ENCODE measurements at regions not wholly inside any gene's neighbourhood (a gene's known extent, or its start where the extent isn't known, plus 50 kb on each side); places are given as distances from the start of the nearest gene placed in this dataset.

DNA sequence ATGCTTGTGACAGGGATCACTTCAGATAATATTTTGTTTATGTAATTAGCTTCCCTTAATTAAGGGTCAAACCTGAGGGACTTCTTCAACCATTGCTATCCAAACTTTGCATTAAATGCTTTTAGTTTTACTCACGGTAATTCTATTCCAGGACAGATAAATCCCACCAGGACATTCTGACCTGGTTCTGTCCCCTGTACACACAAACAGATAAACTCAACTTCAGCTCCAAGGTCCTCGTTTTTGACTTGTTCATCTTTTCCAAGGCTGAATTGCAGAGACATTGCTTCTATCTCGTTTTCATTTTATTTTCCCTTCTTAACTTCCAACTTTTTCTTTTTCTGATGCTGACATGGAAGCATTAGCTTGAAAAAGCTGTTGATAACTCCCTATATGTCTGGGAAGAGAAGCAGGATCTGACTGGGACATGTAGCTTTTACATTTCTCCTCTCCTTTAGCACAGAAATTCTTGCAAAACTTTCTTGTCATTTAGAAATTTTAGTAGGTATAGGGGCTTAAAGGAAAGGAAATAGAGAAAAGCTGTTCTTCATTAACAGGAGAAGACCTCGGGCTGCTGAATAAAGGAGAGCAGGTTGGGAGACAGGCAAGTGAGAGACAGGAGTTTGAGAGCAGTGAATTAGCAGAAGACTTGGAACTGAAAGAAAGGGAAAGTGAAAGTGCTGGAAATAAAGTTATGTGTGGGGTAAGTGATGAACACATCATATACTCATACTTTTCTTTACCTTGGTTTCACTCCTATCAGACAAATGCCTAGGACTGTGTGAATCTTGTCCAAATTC, 231.7 kb upstream of the B3GALT2 start:
- DNase-seq (ENCODE audit: low read depth), result no peak
- no peak for TF ChIP-seq CTCF (IDR thresholded peaks at IDR 0.05; ENCODE audit: control insufficient read depth, insufficient read depth, low read depth, low read length, missing control alignments)
- H3K4me3 ChIP-seq (ENCODE audit: control insufficient read depth, low read depth, low read length), result peak overlapping the region; percentile 20

DNA sequence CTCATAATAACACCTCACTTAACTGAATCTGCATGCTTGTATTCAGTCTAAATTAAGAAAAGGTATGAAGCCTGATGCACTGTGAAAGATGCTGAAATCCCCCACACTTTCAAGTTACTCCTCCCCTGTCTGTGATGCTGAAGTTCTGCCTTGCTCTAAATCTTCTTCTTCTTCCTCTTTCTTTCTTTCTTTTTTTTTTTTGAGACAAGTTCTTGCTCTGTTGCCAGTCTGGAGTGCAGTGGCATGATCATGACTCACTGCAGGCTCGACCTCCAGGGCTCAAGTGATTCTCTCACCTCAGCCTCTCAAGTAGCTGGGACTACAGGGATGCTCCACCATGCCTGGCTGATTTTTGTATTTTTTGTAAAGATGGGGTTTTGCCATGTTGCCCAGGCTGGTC, 231.0 kb upstream of the B3GALT2 start:
- H3K4me3 ChIP-seq (ENCODE audit: control insufficient read depth, low read depth, low read length), result no peak overlapping the region
- TF ChIP-seq CTCF (IDR thresholded peaks at IDR 0.05; ENCODE audit: control insufficient read depth, insufficient read depth, low read depth, low read length, missing control alignments), result no peak
- no peak for DNase-seq (ENCODE audit: low read depth)

GRCh38 chr1:193416226-193417024, 230.0 kb upstream of the B3GALT2 start:
- TF ChIP-seq CTCF (IDR thresholded peaks at IDR 0.05; ENCODE audit: control insufficient read depth, insufficient read depth, low read depth, low read length, missing control alignments), result no peak
- no peak for DNase-seq (ENCODE audit: low read depth)
- no peak overlapping the region for H3K4me3 ChIP-seq (ENCODE audit: control insufficient read depth, low read depth, low read length)

GRCh38 chr1:193415256-193415655, 228.8 kb upstream of the B3GALT2 start:
- no peak overlapping the region for H3K4me3 ChIP-seq (ENCODE audit: control insufficient read depth, low read depth, low read length)
- TF ChIP-seq CTCF (IDR thresholded peaks at IDR 0.05; ENCODE audit: control insufficient read depth, insufficient read depth, low read depth, low read length, missing control alignments), result no peak
- DNase-seq (ENCODE audit: low read depth), result no peak

- H3K4me3 ChIP-seq (ENCODE audit: control insufficient read depth, low read depth, low read length), result no peak overlapping the region
- no peak for DNase-seq (ENCODE audit: low read depth)
- no peak for TF ChIP-seq CTCF (IDR thresholded peaks at IDR 0.05; ENCODE audit: control insufficient read depth, insufficient read depth, low read depth, low read length, missing control alignments)
These were observed 227.0 kb upstream of the B3GALT2 start for GRCh38 chr1:193413376-193413775.

DNA sequence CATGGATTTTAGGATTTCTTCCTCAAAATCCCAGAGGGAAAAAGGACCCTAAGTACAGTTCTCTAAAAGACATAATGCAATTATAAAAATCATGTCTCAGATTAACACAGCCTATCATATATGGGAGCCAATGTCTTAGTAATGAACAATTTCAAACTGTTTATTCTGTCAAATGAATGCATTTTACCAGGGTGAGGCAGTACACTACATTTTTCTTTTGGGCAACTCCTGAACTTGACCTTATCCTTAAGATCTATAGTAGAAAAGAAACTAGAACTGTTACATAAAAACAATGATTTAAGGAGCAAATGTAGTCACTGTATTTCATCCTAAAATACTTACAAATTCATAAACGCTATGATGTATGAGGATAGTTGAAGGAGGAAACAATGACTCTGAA, 226.3 kb upstream of the B3GALT2 start:
- no peak for DNase-seq (ENCODE audit: low read depth)
- no peak for TF ChIP-seq CTCF (IDR thresholded peaks at IDR 0.05; ENCODE audit: control insufficient read depth, insufficient read depth, low read depth, low read length, missing control alignments)
- H3K4me3 ChIP-seq (ENCODE audit: control insufficient read depth, low read depth, low read length), result no peak overlapping the region

Measured in AG09309 (cell line).